ENCODE measurements at regions not wholly inside any gene's neighbourhood (a gene's known extent, or its start where the extent isn't known, plus 50 kb on each side); places are given as distances from the start of the nearest gene placed in this dataset.

- no peak for TF ChIP-seq ATF4 (CRISPR knock-in tag; IDR thresholded peaks at IDR 0.05)
- TF ChIP-seq STAG1 (CRISPR knock-in tag; IDR thresholded peaks at IDR 0.05) = no peak
- TF ChIP-seq ZNF234 (CRISPR knock-in tag; conservative IDR thresholded peaks at IDR 0.05) = no peak
- TF ChIP-seq SMARCE1 (IDR thresholded peaks at IDR 0.05; ENCODE audit: borderline replicate concordance) = no peak
Observed at GRCh38 chr11:38143852-38144251, 1545.8 kb upstream of the RAG2 start (continued).

- no TSS peak for BruUV-seq (replicated peaks)
- DNase-seq (ENCODE audit: low spot score) (no peak), ATAC-seq (no peak), FAIRE-seq (no peak)
- H3K79me2 ChIP-seq (ENCODE audit: insufficient read depth, low read length) = no peaks in the 10 kb centered on the region
- peaks cover 21% of the 10 kb centered on the region for H3K9me3 ChIP-seq (ENCODE audit: low read length)
- no peaks in the 10 kb centered on the region for H4K20me1 ChIP-seq (ENCODE audit: insufficient read depth, low read length)
- H3K4me1 ChIP-seq (ENCODE audit: insufficient read depth, low read length) = no peaks in the 10 kb centered on the region
- ChIA-PET POLR2A (no interaction called here), CTCF (ENCODE audit: low intra/inter-chr PET ratio, low total read pairs) (no interaction called here)
- H3K4me2 ChIP-seq (ENCODE audit: low read depth, low read length) = no peak overlapping the region
- no peak overlapping the region for H2AFZ ChIP-seq (ENCODE audit: low read length)
- in situ Hi-C loops (cut with HindIII; ENCODE audit: extremely low pct_ligation_motif_present, low pct_unique_long_range_greater_than_20kb) = no loop called here
- H3K27ac ChIP-seq (ENCODE audit: extremely low read length, insufficient read depth, low read length) = no peak overlapping the region
- H3K4me3 ChIP-seq (replicated peaks in 1 of 3; ENCODE audit: insufficient read depth in 1 of 3, low read depth in 2 of 3, low read length in 3 of 3) = no peak overlapping the region
- intact Hi-C loops (cut with micrococcal nuclease; ENCODE audit: unreplicated experiment) = no loop called here
- 0% methylated on average over 2 of the region's 2 CpGs for WGBS (ENCODE audit: low lambda C conversion rate)
- no peaks in the 10 kb centered on the region for H3K36me3 ChIP-seq (replicated peaks in 1 of 2; ENCODE audit: control insufficient read depth in 1 of 2, insufficient read depth in 2 of 2, low read length in 2 of 2)
- H3K27me3 ChIP-seq (ENCODE audit: control insufficient read depth in 1 of 2, insufficient read depth in 2 of 2, low read length in 2 of 2) = no peaks in the 10 kb centered on the region
- H3K9ac ChIP-seq (ENCODE audit: insufficient read depth, low read depth, low read length) = no peak overlapping the region
- TF ChIP-seq ZNF710 (CRISPR knock-in tag; IDR thresholded peaks at IDR 0.05; ENCODE audit: borderline replicate concordance) = no peak
- no peak for TF ChIP-seq RXRA (CRISPR knock-in tag; IDR thresholded peaks at IDR 0.05)
- no peak for TF ChIP-seq ZNF496 (CRISPR knock-in tag; IDR thresholded peaks at IDR 0.05; ENCODE audit: insufficient replicate concordance)
- TF ChIP-seq ZNF280B (CRISPR knock-in tag; IDR thresholded peaks at IDR 0.05; ENCODE audit: borderline replicate concordance) = no peak
- TF ChIP-seq SAFB2 (CRISPR knock-in tag; IDR thresholded peaks at IDR 0.05; ENCODE audit: borderline replicate concordance, low read depth) = no peak
- TF ChIP-seq TARDBP (CRISPR knock-in tag; IDR thresholded peaks at IDR 0.05) = no peak
- TF ChIP-seq ZIK1 (CRISPR knock-in tag; IDR thresholded peaks at IDR 0.05; ENCODE audit: borderline replicate concordance, low read depth) = no peak
- TF ChIP-seq TEF (CRISPR knock-in tag; IDR thresholded peaks at IDR 0.05) = no peak
- no peak for TF ChIP-seq NCOA2 (CRISPR knock-in tag; IDR thresholded peaks at IDR 0.05)
- no peak for TF ChIP-seq ZBTB44 (CRISPR knock-in tag; IDR thresholded peaks at IDR 0.05)
Observed at GRCh38 chr11:38138972-38139371, 1540.9 kb upstream of the RAG2 start.

Measured in HepG2 (cell line).